ENCODE measurements at regions not wholly inside any gene's neighbourhood (a gene's known extent, or its start where the extent isn't known, plus 50 kb on each side); places are given as distances from the start of the nearest gene placed in this dataset.

DNA sequence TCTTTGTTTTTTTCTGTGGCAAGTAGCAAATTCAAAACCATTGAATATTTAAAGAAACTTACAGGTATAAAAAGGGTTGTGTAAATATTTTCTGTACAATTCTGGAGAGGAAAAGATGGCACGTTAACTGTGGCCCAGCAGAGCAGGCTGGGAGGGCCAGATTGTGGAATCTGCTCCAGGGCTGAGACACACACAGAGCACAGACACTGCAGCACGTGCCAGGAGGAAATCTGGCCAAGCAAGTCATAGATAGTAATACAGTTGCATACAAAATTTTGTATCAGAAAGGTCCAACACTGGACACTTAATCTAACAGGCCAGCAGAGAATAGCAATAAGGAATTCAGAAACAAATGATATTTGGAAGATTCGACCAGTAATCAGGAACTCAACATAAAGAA is 763.7 kb downstream of the PDHA2 start:
- no peaks in the 10 kb centered on the region for H3K9me3 ChIP-seq (ENCODE audit: insufficient read depth, low read depth, low read length)
- H3K4me3 ChIP-seq (ENCODE audit: low read length): no peak overlapping the region
- no peaks in the 10 kb centered on the region for H3K36me3 ChIP-seq (ENCODE audit: insufficient read depth, low read depth, low read length)
- H3K4me1 ChIP-seq (ENCODE audit: insufficient read depth, low read length): peaks cover 12% of the 10 kb centered on the region; the same call in 1 of the 2 replicates
- no peaks in the 10 kb centered on the region for H3K27me3 ChIP-seq (ENCODE audit: insufficient read depth, low read length)
- H3K9ac ChIP-seq (ENCODE audit: low read depth, low read length): no peak overlapping the region
- no peak overlapping the region for H3K27ac ChIP-seq (ENCODE audit: low read length)

DNA sequence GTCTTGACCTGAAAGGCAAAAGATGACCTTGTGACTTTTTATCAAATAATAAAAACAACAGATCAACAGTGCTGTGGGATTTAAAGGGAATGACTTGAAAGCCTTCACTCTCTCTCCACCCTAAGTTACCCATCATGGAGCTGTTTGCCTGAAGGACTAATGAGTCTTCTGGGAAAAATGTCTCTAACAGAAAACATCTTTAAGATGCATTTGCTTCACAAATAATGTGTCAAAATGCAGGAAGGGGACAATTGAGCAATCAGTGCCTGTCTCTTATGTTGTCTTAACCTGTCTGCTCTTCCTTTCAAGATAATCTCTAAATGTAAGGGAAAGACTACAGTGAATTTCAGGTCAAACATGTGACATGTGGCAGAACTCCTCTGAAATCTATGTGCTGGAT is 766.6 kb downstream of the PDHA2 start:
- Histone ChIP-seq H3K9ac (ENCODE audit: low read depth, low read length) (no peak overlapping the region), H3K9me3 (ENCODE audit: insufficient read depth, low read depth, low read length) (no peaks in the 10 kb centered on the region), H3K4me1 (ENCODE audit: insufficient read depth, low read length) (no peaks in the 10 kb centered on the region), H3K4me3 (ENCODE audit: low read length) (no peak overlapping the region), H3K27ac (ENCODE audit: low read length) (no peak overlapping the region), H3K36me3 (ENCODE audit: insufficient read depth, low read depth, low read length) (no peaks in the 10 kb centered on the region), H3K27me3 (ENCODE audit: insufficient read depth, low read length) (no peaks in the 10 kb centered on the region)

DNA sequence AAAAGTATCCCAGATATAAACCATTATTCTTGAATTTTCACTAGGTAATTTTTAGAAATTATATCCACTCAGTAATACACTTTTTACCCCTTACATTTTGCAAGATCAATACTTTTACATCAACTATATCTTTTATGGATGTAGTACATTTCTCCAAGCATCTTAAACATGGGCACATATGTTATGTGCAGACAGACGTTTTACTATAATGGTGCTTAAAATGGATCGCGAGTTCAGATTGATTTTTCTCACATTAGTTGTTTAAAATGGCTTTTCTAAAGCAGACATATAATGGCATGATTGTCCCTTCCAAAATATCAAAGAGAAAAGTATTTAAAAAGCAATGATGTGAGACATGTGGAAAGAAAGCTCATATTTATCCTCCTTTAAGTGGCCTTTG is 786.1 kb downstream of the PDHA2 start:
- Histone ChIP-seq H3K36me3 (ENCODE audit: insufficient read depth, low read depth, low read length) (no peaks in the 10 kb centered on the region), H3K9me3 (ENCODE audit: insufficient read depth, low read depth, low read length) (no peaks in the 10 kb centered on the region), H3K27ac (ENCODE audit: low read length) (no peak overlapping the region), H3K27me3 (ENCODE audit: insufficient read depth, low read length) (no peaks in the 10 kb centered on the region), H3K4me1 (ENCODE audit: insufficient read depth, low read length) (no peaks in the 10 kb centered on the region), H3K9ac (ENCODE audit: low read depth, low read length) (no peak overlapping the region), H3K4me3 (ENCODE audit: low read length) (no peak overlapping the region)

DNA sequence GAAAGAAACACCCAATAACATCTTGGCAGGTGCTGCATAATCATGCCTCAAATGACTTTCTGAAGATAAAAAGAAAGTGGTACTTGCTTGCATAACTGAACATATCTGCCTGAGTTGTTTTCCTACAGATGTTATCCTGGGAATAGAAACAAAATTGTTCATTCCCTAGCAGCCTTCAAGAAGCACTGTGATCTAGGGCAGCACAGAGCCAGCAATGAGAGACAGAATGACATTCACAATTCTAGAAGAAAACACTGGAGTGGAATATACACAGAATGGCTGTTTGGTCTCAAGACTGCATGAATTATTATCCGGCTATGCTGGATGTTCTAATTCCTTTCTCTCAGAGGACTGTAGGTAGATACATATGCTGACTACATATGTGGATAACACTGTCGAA is 790.9 kb downstream of the PDHA2 start:
- Histone ChIP-seq H3K36me3 (ENCODE audit: insufficient read depth, low read depth, low read length) (no peaks in the 10 kb centered on the region), H3K27ac (ENCODE audit: low read length) (no peak overlapping the region), H3K27me3 (ENCODE audit: insufficient read depth, low read length) (no peaks in the 10 kb centered on the region), H3K4me1 (ENCODE audit: insufficient read depth, low read length) (no peaks in the 10 kb centered on the region), H3K9ac (ENCODE audit: low read depth, low read length) (no peak overlapping the region), H3K9me3 (ENCODE audit: insufficient read depth, low read depth, low read length) (no peaks in the 10 kb centered on the region; the same call in 1 of the 2 replicates), H3K4me3 (ENCODE audit: low read length) (no peak overlapping the region)

DNA sequence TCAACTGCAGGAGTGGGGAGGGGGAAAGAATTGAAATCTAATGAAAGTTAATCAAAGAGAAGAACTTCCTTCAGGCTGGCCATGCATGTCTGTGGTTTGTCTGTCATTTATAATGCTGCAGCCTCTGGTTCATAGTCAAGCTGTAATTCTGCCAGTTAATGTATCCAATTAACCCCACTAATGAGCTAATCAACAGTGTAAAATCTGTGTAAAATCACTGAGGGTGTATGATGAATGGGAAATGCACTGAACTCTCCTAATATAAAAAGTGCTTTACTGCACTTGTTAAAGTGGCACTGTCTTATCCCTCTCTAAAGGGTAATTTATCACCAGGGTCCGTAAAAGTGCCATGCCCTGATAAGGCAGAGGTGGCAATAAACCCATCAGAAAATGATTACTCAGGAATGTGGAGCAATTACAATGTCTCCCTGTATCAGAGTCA is 798.1 kb downstream of the PDHA2 start:
- Histone ChIP-seq H3K36me3 (ENCODE audit: insufficient read depth, low read depth, low read length) (no peaks in the 10 kb centered on the region), H3K9ac (ENCODE audit: low read depth, low read length) (no peak overlapping the region), H3K4me3 (ENCODE audit: low read length) (no peak overlapping the region), H3K9me3 (ENCODE audit: insufficient read depth, low read depth, low read length) (no peaks in the 10 kb centered on the region), H3K27ac (ENCODE audit: low read length) (no peak overlapping the region), H3K27me3 (ENCODE audit: insufficient read depth, low read length) (no peaks in the 10 kb centered on the region), H3K4me1 (ENCODE audit: insufficient read depth, low read length) (peaks cover 7% of the 10 kb centered on the region; the same call in 1 of the 2 replicates)

DNA sequence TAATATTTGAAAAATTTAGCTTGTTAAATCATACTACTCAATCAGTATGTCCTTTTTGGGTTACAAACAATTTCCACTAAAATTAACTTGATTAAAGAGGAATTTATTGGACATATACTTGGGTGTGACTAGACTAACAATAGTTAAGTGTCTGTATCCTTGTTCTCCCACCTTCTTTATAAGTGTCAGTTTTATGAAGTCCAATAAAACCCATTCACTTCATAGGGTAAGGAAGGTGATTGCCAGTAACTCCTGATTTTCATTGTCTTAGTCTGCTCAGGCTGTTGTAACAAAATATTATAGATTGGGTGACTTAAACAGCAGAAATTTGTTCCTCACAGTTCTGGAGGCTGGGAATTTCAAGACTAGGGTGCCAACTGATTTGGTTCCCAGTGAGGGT is 800.0 kb downstream of the PDHA2 start:
- no peaks in the 10 kb centered on the region for H3K9me3 ChIP-seq (ENCODE audit: insufficient read depth, low read depth, low read length)
- H3K4me3 ChIP-seq (ENCODE audit: low read length): no peak overlapping the region
- H3K27ac ChIP-seq (ENCODE audit: low read length): no peak overlapping the region
- H3K27me3 ChIP-seq (ENCODE audit: insufficient read depth, low read length): no peaks in the 10 kb centered on the region
- H3K36me3 ChIP-seq (ENCODE audit: insufficient read depth, low read depth, low read length): no peaks in the 10 kb centered on the region
- H3K9ac ChIP-seq (ENCODE audit: low read depth, low read length): no peak overlapping the region
- H3K4me1 ChIP-seq (ENCODE audit: insufficient read depth, low read length): peaks cover 7% of the 10 kb centered on the region; the same call in 1 of the 2 replicates

DNA sequence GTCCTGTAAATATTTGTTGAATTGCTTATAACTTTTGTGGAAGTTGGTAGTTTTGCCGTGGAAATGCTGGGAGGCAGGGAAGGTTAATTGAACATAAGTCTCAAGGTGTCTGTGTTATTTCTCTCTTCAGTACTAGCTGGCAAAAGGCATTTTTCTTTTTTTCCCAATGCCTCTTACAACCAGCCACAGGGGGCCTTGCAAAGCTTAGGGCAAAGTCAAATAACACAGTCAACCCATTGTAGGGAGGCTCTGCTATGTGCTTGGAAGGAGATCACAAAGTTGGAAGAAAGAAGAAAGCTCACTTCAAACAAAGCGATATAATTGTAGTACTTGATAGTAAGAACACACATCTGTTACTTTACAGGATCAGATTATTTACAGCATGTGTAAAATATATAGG is 802.6 kb downstream of the PDHA2 start:
- Histone ChIP-seq H3K4me3 (ENCODE audit: low read length) (no peak overlapping the region), H3K27me3 (ENCODE audit: insufficient read depth, low read length) (no peaks in the 10 kb centered on the region), H3K27ac (ENCODE audit: low read length) (no peak overlapping the region), H3K9me3 (ENCODE audit: insufficient read depth, low read depth, low read length) (no peaks in the 10 kb centered on the region), H3K9ac (ENCODE audit: low read depth, low read length) (no peak overlapping the region), H3K4me1 (ENCODE audit: insufficient read depth, low read length) (peaks cover 7% of the 10 kb centered on the region; the same call in 1 of the 2 replicates), H3K36me3 (ENCODE audit: insufficient read depth, low read depth, low read length) (no peaks in the 10 kb centered on the region)

DNA sequence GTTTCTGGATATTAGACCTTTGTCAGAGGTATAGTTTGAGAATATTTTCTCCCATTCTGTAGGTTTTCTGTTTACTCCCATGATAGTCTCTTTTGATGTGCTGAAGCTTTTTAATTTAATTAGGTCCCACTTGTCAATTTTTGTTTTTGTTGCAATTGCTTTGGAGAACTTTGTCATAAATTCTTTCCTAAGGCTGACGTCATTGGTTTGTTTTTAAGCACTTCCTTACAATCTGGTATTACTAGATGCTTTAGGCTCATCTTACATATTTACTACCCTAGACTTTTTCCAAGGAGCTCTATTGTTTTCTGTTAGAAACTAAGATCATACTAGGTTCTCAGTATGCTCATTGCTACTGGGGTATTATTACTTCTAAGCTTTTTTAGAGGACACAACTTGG is 806.3 kb downstream of the PDHA2 start:
- Histone ChIP-seq H3K4me1 (ENCODE audit: insufficient read depth, low read length) (peaks cover 7% of the 10 kb centered on the region; the same call in 1 of the 2 replicates), H3K9ac (ENCODE audit: low read depth, low read length) (no peak overlapping the region), H3K9me3 (ENCODE audit: insufficient read depth, low read depth, low read length) (no peaks in the 10 kb centered on the region), H3K4me3 (ENCODE audit: low read length) (no peak overlapping the region), H3K27ac (ENCODE audit: low read length) (no peak overlapping the region), H3K27me3 (ENCODE audit: insufficient read depth, low read length) (no peaks in the 10 kb centered on the region), H3K36me3 (ENCODE audit: insufficient read depth, low read depth, low read length) (no peaks in the 10 kb centered on the region)

DNA sequence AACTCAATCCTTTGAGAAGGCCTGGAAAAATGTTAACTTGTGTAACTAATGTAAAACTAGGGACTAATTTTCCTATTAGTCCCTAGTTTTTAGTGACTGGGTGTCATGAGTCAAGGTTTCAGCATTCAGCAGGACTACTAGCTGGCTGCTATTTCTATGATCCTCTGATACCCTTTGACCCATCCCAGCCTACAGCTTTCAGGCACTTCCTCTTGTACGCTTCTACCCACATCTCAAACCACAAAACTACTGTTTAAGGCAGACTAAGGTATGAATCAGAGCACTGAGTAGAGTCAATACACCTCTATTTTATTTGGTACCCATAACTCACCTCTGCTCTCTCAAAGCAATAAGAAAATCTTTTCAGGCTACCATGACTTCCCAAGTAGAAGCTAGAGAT is 809.6 kb downstream of the PDHA2 start:
- Histone ChIP-seq H3K36me3 (ENCODE audit: insufficient read depth, low read depth, low read length) (no peaks in the 10 kb centered on the region), H3K27me3 (ENCODE audit: insufficient read depth, low read length) (no peaks in the 10 kb centered on the region), H3K9me3 (ENCODE audit: insufficient read depth, low read depth, low read length) (peaks cover 4% of the 10 kb centered on the region; the same call in 1 of the 2 replicates), H3K4me3 (ENCODE audit: low read length) (no peak overlapping the region), H3K9ac (ENCODE audit: low read depth, low read length) (no peak overlapping the region), H3K27ac (ENCODE audit: low read length) (no peak overlapping the region), H3K4me1 (ENCODE audit: insufficient read depth, low read length) (no peaks in the 10 kb centered on the region)

DNA sequence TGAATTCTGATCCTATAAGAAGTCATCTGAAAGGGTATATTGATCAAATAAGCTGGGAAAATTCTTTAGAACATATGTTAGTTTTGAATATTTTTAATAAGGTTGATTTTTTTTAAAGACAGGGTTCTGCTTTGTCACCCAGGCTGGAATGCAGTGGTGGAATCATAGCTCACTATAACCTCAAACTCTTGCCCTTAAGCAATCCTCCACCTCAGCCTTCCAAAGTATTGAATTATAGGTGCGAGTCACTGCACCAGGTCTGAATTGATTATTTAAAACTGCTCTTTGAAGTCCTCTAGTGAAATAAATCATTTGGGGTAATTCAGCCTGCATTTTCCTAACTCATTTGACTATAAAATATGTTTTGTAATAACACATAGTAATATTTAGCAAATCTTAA is 812.3 kb downstream of the PDHA2 start:
- no peaks in the 10 kb centered on the region for H3K4me1 ChIP-seq (ENCODE audit: insufficient read depth, low read length)

DNA sequence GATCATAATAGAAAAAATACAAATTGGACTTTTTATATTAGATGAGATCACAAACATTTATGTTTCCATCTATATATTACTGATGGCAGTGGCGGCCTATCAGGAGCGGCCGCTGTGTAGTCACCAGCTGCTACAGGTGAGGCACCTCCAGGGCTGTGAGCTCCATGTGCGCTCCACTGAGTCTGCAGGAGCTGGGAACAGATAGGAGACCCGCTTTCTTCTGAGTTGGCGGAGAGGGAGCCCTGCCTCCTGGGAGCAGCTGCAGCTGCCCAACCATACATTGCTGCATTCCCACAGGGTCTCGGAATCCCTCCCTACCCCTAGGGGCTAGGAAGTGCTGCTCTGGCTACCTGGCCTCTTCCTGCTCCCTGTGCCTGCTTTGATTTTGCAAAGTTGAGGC is 812.9 kb downstream of the PDHA2 start:
- Histone ChIP-seq H3K27ac (ENCODE audit: low read length) (no peak overlapping the region), H3K36me3 (ENCODE audit: insufficient read depth, low read depth, low read length) (no peaks in the 10 kb centered on the region), H3K27me3 (ENCODE audit: insufficient read depth, low read length) (no peaks in the 10 kb centered on the region), H3K9me3 (ENCODE audit: insufficient read depth, low read depth, low read length) (peaks cover 4% of the 10 kb centered on the region; the same call in 1 of the 2 replicates), H3K4me1 (ENCODE audit: insufficient read depth, low read length) (no peaks in the 10 kb centered on the region), H3K4me3 (ENCODE audit: low read length) (no peak overlapping the region), H3K9ac (ENCODE audit: low read depth, low read length) (no peak overlapping the region)

More for the DNA sequence above, 812.3 kb downstream of the PDHA2 start:
- no peaks in the 10 kb centered on the region for H3K27me3 ChIP-seq (ENCODE audit: insufficient read depth, low read length)
- no peak overlapping the region for H3K27ac ChIP-seq (ENCODE audit: low read length)
- no peak overlapping the region for H3K4me3 ChIP-seq (ENCODE audit: low read length)
- no peaks in the 10 kb centered on the region for H3K36me3 ChIP-seq (ENCODE audit: insufficient read depth, low read depth, low read length)
- no peak overlapping the region for H3K9ac ChIP-seq (ENCODE audit: low read depth, low read length)
- peaks cover 4% of the 10 kb centered on the region; the same call in 1 of the 2 replicates for H3K9me3 ChIP-seq (ENCODE audit: insufficient read depth, low read depth, low read length)

DNA sequence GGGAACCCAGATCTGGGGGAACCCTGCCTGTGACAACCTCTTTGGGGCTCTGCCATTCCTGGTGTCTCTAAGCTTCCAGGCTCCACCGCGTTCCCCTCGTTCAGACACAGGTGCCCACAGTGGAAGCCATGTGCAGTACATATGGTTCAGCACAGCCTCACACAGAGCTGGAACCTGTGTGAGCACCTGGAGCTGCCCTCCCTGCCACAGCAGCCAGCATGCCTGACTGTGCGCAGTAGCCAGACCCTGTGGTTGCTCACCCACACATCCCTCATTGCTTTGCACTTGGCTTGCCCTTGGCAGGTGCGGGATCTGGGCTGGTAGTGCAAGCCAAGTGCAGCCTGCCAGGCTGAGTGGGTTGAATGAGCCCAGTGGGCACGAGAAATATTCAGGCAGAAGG is 814.2 kb downstream of the PDHA2 start:
- no peak overlapping the region for H3K4me3 ChIP-seq (ENCODE audit: low read length)
- no peak overlapping the region for H3K27ac ChIP-seq (ENCODE audit: low read length)
- no peaks in the 10 kb centered on the region for H3K4me1 ChIP-seq (ENCODE audit: insufficient read depth, low read length)
- peaks cover 4% of the 10 kb centered on the region; the same call in 1 of the 2 replicates for H3K9me3 ChIP-seq (ENCODE audit: insufficient read depth, low read depth, low read length)
- H3K36me3 ChIP-seq (ENCODE audit: insufficient read depth, low read depth, low read length): no peaks in the 10 kb centered on the region
- no peaks in the 10 kb centered on the region for H3K27me3 ChIP-seq (ENCODE audit: insufficient read depth, low read length)
- H3K9ac ChIP-seq (ENCODE audit: low read depth, low read length): no peak overlapping the region
